ENCODE measurements at regions not wholly inside any gene's neighbourhood (a gene's known extent, or its start where the extent isn't known, plus 50 kb on each side); places are given as distances from the start of the nearest gene placed in this dataset.
"Not testable (repeated sequence)": the region's sequence is repeated elsewhere in the genome, so short reads cannot be mapped to it uniquely, and the experiment has no call there.

- DNase-seq: no peak
Observed at GRCh38 chr2:128596396-128597120, 277.9 kb upstream of the HS6ST1 start.

GRCh38 chr2:128597121-128597762 is 278.6 kb upstream of the HS6ST1 start:
- DNase-seq: no peak

GRCh38 chr2:128598260-128598659 is 279.6 kb upstream of the HS6ST1 start:
- not testable (repeated sequence) for DNase-seq

- DNase-seq: no peak
Observed at GRCh38 chr2:128598862-128599441, 280.3 kb upstream of the HS6ST1 start.

GRCh38 chr2:128599700-128600099 is 281.0 kb upstream of the HS6ST1 start:
- DNase-seq: no peak

GRCh38 chr2:128600581-128601297 is 282.1 kb upstream of the HS6ST1 start:
- DNase-seq: no peak

GRCh38 chr2:128601298-128602037 is 282.8 kb upstream of the HS6ST1 start:
- DNase-seq: no peak

GRCh38 chr2:128602038-128602698 is 283.5 kb upstream of the HS6ST1 start:
- no peak for DNase-seq

GRCh38 chr2:128602699-128603101 is 284.0 kb upstream of the HS6ST1 start:
- DNase-seq: no peak

GRCh38 chr2:128603411-128603924 is 284.8 kb upstream of the HS6ST1 start:
- DNase-seq: no peak

- no peak for DNase-seq
Observed at GRCh38 chr2:128604045-128604444, 285.4 kb upstream of the HS6ST1 start.

GRCh38 chr2:128604581-128604980 is 285.9 kb upstream of the HS6ST1 start:
- DNase-seq: not testable (repeated sequence)

GRCh38 chr2:128605421-128605820 is 286.8 kb upstream of the HS6ST1 start:
- no peak for DNase-seq

GRCh38 chr2:128605931-128606330 is 287.3 kb upstream of the HS6ST1 start:
- no peak for DNase-seq

GRCh38 chr2:128606837-128607236 is 288.2 kb upstream of the HS6ST1 start:
- DNase-seq: no peak

- no peak for DNase-seq
Observed at GRCh38 chr2:128607440-128607839, 288.8 kb upstream of the HS6ST1 start.

- DNase-seq: no peak
Observed at GRCh38 chr2:128607911-128608506, 289.3 kb upstream of the HS6ST1 start.

GRCh38 chr2:128608921-128609880 is 290.5 kb upstream of the HS6ST1 start:
- no peak for DNase-seq

- DNase-seq: no peak
Observed at GRCh38 chr2:128610496-128610895, 291.8 kb upstream of the HS6ST1 start.
